Psoas muscle (tissue), 7 donors: ENCODE measurements at regions not wholly inside any gene's neighbourhood (a gene's known extent, or its start where the extent isn't known, plus 50 kb on each side); places are given as distances from the start of the nearest gene placed in this dataset.
A peak's percentile ranks its signal among the peaks of the same experiment; 100 is the strongest.

ENCODE experiments used
- ATAC-seq, 4 donors: fragments of 200-7000 bp; cut with Tn5 transposase; one replicate each; pipeline ENCODE4 v1.9.1; 2020; ENCODE audit warnings: moderate library complexity in 3 of 4, mild to moderate bottlenecking in 2 of 4
- DNase-seq, 2 donors: peaks; one replicate each; pipeline ENCODE4 v3.0.0-alpha.2; 2020
- H3K27ac ChIP-seq: fragments of 200-600 bp; one replicate; pipeline ENCODE4 v1.8.0; 2022
- H3K27me3 ChIP-seq, 3 donors: fragments of 200-600 bp in 1 of 3; one replicate each; pipeline versions ENCODE4 v1.6.1 to v1.8.0; 2013 to 2022; ENCODE audit warnings: low read length in 2 of 3, mild to moderate bottlenecking in 2 of 3, moderate library complexity in 1 of 3; ENCODE audit not compliant: insufficient read depth in 3 of 3
- H3K36me3 ChIP-seq, 2 donors: fragments of 200-600 bp in 1 of 2; one replicate each; pipeline versions ENCODE4 v1.6.1 to v1.8.0; 2013 to 2022; ENCODE audit warnings: low read depth in 1 of 2, mild to moderate bottlenecking in 1 of 2, moderate library complexity in 1 of 2; ENCODE audit not compliant: insufficient read depth in 1 of 2
- H3K4me1 ChIP-seq: fragments of 200-600 bp; one replicate; pipeline ENCODE4 v1.8.0; 2022
- H3K4me3 ChIP-seq: fragments of 200-600 bp; one replicate; pipeline ENCODE4 v1.8.0; 2022; ENCODE audit warnings: mild to moderate bottlenecking
- H3K9me3 ChIP-seq: fragments of 200-600 bp; one replicate; pipeline ENCODE4 v1.8.0; 2022
- WGBS, 3 donors: extraction: QIAGEN DNeasy Blood & Tissue Kit; methylation state at CpG; one replicate each; pipeline versions ENCODE4 v1.1.6 to v1.1.7; 2013; 5-methylcytosine and 5-hydroxymethylcytosine counted together
- intact Hi-C, 2 donors: fragments of 100-400 bp; cut with DNase I; formaldehyde crosslinking; loops; one replicate each; pipeline versions ENCODE4 v1.11.0 to v1.14.2; 2022
- TF ChIP-seq, protein P1 (sequence below): fragments of 200-600 bp; IDR thresholded peaks from one replicate; pipeline ENCODE4 v1.8.0; 2022; ENCODE audit warnings: antibody characterized with exemption
- donor health status: healthy with polysubstance abuse.
- donor health status: DM: no; HTN: no; CAD: no; lungs with moderate emphysema.
- donor health status: Bipolar disorder and iron deficiency.
- donor health status: healthy.
- donor health status: DM: yes; HTN: yes; CAD: no.
- donor health status: DM: no; HTN: no; CAD: no.
- donor health status: DM: yes; HTN: yes; CAD: no.

DNA sequence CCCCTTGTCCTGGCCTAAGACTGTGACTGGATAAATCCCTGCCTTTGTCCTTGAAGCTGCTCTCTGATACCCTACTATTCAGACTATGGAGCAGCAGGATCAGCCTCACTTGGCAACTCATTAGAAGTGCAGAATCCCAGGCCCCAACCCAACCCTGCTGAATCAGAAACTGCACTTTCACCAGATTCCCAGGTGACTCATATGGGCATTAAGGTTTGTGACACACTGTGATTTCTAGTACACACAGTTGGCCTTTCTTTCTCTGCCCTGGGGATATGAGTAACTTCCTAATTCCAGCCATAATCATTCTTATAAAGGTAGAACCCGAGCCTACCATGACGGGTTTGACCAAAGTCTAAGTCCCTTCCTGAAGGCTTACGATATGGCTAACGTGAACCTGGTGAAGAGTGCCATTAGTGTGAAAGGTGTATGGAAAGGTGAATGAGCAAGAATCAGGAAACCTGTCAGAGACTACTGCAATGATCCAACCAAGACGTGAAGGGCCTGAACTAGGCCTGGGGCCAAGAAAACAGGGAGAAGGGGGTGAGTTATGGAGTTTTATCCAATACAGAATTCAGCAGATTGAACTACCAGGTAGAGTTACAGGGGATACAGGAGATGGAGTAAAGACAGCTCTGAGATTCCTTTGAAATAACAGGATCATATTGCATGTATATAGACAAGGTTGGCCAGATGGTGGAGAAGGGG lies 533.0 kb downstream of the BNC2 start:
- intact Hi-C loops = loop anchor here in 1 of 2 donors (5.0 kb wide), 1 partner anchor 195 kb away; no protein-coding TSS in a partner anchor
- 80 to 88% (median 84%) methylated on average over 5 of the region's 5 CpGs for WGBS, 3 donors
- DNase-seq (no peak), ATAC-seq (peak; percentile 63 to 77 (median 66))
- H3K4me3 ChIP-seq = no peak overlapping the region
- no peaks in the 10 kb centered on the region for H3K27me3 ChIP-seq
- peaks cover 3% of the 10 kb centered on the region for H3K4me1 ChIP-seq
- no peaks in the 10 kb centered on the region for H3K36me3 ChIP-seq
- no peaks in the 10 kb centered on the region for H3K9me3 ChIP-seq
- TF ChIP-seq, protein P1, sequence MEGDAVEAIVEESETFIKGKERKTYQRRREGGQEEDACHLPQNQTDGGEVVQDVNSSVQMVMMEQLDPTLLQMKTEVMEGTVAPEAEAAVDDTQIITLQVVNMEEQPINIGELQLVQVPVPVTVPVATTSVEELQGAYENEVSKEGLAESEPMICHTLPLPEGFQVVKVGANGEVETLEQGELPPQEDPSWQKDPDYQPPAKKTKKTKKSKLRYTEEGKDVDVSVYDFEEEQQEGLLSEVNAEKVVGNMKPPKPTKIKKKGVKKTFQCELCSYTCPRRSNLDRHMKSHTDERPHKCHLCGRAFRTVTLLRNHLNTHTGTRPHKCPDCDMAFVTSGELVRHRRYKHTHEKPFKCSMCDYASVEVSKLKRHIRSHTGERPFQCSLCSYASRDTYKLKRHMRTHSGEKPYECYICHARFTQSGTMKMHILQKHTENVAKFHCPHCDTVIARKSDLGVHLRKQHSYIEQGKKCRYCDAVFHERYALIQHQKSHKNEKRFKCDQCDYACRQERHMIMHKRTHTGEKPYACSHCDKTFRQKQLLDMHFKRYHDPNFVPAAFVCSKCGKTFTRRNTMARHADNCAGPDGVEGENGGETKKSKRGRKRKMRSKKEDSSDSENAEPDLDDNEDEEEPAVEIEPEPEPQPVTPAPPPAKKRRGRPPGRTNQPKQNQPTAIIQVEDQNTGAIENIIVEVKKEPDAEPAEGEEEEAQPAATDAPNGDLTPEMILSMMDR = no peak
- peak overlapping the region; percentile 32 for H3K27ac ChIP-seq

DNA sequence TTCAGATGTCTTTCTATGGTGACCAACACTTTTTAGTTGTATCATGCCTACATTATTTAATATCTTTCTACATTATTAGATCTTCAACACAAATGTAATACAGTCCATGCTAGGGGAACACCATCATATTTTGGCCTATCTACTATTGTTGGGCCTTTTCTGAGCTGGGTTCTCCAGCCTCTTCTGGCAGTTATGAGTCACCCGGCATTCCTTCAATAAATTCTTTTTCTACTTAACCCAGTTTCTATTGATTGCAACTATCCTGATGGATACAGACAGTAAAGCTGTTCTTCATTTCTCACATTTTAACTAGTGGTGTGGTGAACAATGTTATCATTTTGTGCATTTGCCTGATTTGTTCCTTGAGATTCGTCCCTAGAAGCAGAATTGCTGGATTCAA lies 529.3 kb downstream of the BNC2 start:
- TF ChIP-seq, protein P1 = no peak
- no peaks in the 10 kb centered on the region for H3K36me3 ChIP-seq
- DNase-seq (no peak), ATAC-seq (no peak)
- intact Hi-C loops = no loop called here
- H3K4me1 ChIP-seq = peaks cover 1% of the 10 kb centered on the region
- 92 to 93% (median 93%) methylated on average over 2 of the region's 2 CpGs for WGBS, 3 donors
- no peaks in the 10 kb centered on the region for H3K27me3 ChIP-seq
- H3K4me3 ChIP-seq = no peak overlapping the region
- H3K9me3 ChIP-seq = no peaks in the 10 kb centered on the region
- no peak overlapping the region for H3K27ac ChIP-seq

DNA sequence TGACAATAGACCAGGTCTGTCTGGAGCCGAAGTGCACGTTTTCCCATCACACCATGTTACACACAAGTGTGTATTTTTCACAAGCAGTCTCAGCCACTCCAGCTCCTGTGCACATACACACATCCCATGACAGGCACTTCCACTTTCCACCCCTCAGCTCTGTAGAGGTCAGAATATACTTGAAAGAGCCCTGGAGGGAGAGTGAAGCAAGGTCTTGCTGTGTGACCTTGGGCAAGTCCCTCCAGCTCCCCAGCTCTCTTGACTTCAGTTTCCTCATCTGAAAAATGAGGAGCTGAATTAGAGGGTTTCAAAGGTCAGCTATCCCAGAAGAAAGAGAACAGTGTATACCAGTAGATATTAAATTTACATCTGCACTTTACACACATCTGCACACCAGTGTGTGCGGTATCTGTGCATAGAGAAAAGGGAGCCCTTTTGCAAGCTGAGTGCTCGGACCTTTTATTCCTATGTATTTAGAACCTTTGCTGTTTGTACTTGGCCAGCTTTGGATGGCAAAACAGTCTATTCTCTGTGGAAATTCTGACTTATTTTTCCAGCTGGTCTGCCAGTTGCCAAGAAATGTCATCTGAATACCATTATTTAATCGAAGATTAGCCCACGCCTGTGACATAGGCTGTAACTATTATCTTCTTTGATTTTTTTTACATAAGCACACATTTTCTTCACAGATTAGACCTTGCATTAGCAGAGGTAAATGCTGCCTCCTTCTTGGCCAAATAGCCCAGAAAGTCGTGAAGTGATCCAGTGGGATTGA lies 528.0 kb downstream of the BNC2 start:
- H3K4me3 ChIP-seq = no peak overlapping the region
- no peak for DNase-seq
- TF ChIP-seq, protein P1 = no peak
- intact Hi-C loops = no loop called here
- H3K27ac ChIP-seq = no peak overlapping the region
- no peak for ATAC-seq
- H3K4me1 ChIP-seq = no peaks in the 10 kb centered on the region
- no peaks in the 10 kb centered on the region for H3K27me3 ChIP-seq
- H3K36me3 ChIP-seq = no peaks in the 10 kb centered on the region
- WGBS, 3 donors = 65 to 72% (median 65%) methylated on average over 7 of the region's 7 CpGs
- H3K9me3 ChIP-seq = no peaks in the 10 kb centered on the region

DNA sequence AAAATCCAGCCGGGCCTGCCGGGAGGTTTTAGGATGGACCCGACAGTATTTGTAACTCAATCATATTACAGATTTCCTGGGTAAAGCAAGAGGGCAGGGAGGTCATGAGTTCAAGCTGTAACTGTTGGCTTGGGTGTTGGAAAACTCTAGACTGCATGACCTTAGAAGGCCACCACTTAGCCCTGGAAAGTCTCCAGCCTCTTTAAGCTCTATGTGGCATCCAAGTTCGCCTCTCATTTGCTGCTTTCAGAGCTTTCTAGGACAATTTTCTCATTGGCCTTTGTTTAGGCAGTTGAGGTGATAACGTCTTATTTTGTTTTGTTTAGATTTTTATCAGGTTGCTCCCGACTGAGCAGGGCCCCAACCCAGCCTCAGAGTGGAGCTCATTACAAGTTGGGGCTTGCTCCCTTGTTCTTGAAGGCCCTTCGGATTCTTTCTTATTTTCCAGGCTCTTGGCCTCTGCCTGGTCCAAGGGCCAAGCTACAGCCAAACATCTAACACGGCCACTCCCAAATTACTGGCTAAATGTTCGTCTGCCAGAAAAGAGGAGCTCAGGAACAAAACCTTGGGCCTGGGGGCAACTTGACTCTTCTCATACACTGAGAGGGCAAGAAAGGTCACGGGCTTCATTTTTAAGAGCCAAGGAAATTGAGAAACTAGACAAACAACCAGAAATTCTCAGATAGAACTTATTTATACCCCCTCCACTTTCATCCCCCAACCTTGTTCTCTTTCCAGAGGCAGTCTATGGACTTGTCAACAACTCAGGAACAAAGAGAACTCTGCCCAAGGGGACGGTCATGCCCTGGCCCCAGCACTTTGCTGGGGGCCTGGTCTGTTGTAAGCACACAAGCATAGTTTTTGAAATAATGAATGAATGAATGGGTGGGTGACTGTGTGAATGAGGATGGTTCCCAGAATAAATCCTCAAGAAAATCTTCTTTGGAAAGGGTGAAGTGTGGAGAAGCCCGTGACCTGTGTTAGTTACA lies 526.9 kb downstream of the BNC2 start:
- TF ChIP-seq, protein P1 = no peak
- H3K27ac ChIP-seq = peak overlapping the region; percentile 4
- ATAC-seq (peak in 2 of 4 donors; percentile 36 to 49), DNase-seq (peak; percentile 27 to 57)
- H3K36me3 ChIP-seq = no peaks in the 10 kb centered on the region
- WGBS, 3 donors = 42% methylated on average over 12 of the region's 12 CpGs
- no peaks in the 10 kb centered on the region for H3K9me3 ChIP-seq
- H3K4me1 ChIP-seq = no peaks in the 10 kb centered on the region
- no peaks in the 10 kb centered on the region for H3K27me3 ChIP-seq
- H3K4me3 ChIP-seq = no peak overlapping the region
- intact Hi-C loops = no loop called here
